HG02588 (cell line): ENCODE measurements at regions not wholly inside any gene's neighbourhood (a gene's known extent, or its start where the extent isn't known, plus 50 kb on each side); places are given as distances from the start of the nearest gene placed in this dataset.
A peak's percentile ranks its signal among the peaks of the same experiment; 100 is the strongest.
"Not testable (repeated sequence)": the region's sequence is repeated elsewhere in the genome, so short reads cannot be mapped to it uniquely, and the experiment has no call there.

Experiments
- ATAC-seq: cut with Tn5 transposase; IDR thresholded peaks from one replicate; pipeline ENCODE4 v1.9.1; 2021; ENCODE audit warnings: mild to moderate bottlenecking, moderate library complexity; ENCODE audit not compliant: unreplicated experiment

GRCh38 chr3:176873261-176873660 lies 324.0 kb downstream of the TBL1XR1 start:
- ATAC-seq: no peak

GRCh38 chr3:176872771-176873209 lies 324.5 kb downstream of the TBL1XR1 start:
- peak; percentile 97 for ATAC-seq

- ATAC-seq: no peak
Observed at GRCh38 chr3:176870451-176870850, 326.8 kb downstream of the TBL1XR1 start.

- no peak for ATAC-seq
Observed at GRCh38 chr3:176867681-176868663, 329.3 kb downstream of the TBL1XR1 start.

- ATAC-seq: no peak
Observed at GRCh38 chr3:176861137-176861536, 336.1 kb downstream of the TBL1XR1 start.

- ATAC-seq: no peak
Observed at GRCh38 chr3:176856721-176857120, 340.6 kb downstream of the TBL1XR1 start.

GRCh38 chr3:176855901-176856486 lies 341.3 kb downstream of the TBL1XR1 start:
- ATAC-seq: no peak

GRCh38 chr3:176855213-176855612 lies 342.1 kb downstream of the TBL1XR1 start:
- no peak for ATAC-seq

- ATAC-seq: no peak
Observed at GRCh38 chr3:176850498-176850897, 346.8 kb downstream of the TBL1XR1 start.

- no peak for ATAC-seq
Observed at GRCh38 chr3:176848431-176849214, 348.7 kb downstream of the TBL1XR1 start.

GRCh38 chr3:176842914-176843313 lies 354.4 kb downstream of the TBL1XR1 start:
- ATAC-seq: no peak

- no peak for ATAC-seq
Observed at GRCh38 chr3:176840641-176841286, 356.5 kb downstream of the TBL1XR1 start.

GRCh38 chr3:176839901-176840300 lies 357.4 kb downstream of the TBL1XR1 start:
- no peak for ATAC-seq

- no peak for ATAC-seq
Observed at GRCh38 chr3:176839466-176839865, 357.8 kb downstream of the TBL1XR1 start.

GRCh38 chr3:176827244-176827643 lies 370.0 kb downstream of the TBL1XR1 start:
- ATAC-seq: not testable (repeated sequence)

GRCh38 chr3:176824811-176825210 lies 372.5 kb downstream of the TBL1XR1 start:
- ATAC-seq: no peak

GRCh38 chr3:176820764-176821163 lies 376.5 kb downstream of the TBL1XR1 start:
- ATAC-seq: no peak

GRCh38 chr3:176816937-176817336 lies 380.3 kb downstream of the TBL1XR1 start:
- no peak for ATAC-seq

GRCh38 chr3:176814285-176814684 lies 383.0 kb downstream of the TBL1XR1 start:
- peak; percentile 90 for ATAC-seq

GRCh38 chr3:176807938-176808337 lies 389.3 kb downstream of the TBL1XR1 start:
- no peak for ATAC-seq

GRCh38 chr3:176799675-176800074 lies 397.6 kb downstream of the TBL1XR1 start:
- no peak for ATAC-seq
